HG02852 (cell line): ENCODE measurements at regions not wholly inside any gene's neighbourhood (a gene's known extent, or its start where the extent isn't known, plus 50 kb on each side); places are given as distances from the start of the nearest gene placed in this dataset.

Experiments used
- ATAC-seq: cut with Tn5 transposase; IDR thresholded peaks from one replicate; pipeline ENCODE4 v1.9.1; 2021; ENCODE audit warnings: mild to moderate bottlenecking, moderate library complexity; ENCODE audit not compliant: unreplicated experiment

DNA sequence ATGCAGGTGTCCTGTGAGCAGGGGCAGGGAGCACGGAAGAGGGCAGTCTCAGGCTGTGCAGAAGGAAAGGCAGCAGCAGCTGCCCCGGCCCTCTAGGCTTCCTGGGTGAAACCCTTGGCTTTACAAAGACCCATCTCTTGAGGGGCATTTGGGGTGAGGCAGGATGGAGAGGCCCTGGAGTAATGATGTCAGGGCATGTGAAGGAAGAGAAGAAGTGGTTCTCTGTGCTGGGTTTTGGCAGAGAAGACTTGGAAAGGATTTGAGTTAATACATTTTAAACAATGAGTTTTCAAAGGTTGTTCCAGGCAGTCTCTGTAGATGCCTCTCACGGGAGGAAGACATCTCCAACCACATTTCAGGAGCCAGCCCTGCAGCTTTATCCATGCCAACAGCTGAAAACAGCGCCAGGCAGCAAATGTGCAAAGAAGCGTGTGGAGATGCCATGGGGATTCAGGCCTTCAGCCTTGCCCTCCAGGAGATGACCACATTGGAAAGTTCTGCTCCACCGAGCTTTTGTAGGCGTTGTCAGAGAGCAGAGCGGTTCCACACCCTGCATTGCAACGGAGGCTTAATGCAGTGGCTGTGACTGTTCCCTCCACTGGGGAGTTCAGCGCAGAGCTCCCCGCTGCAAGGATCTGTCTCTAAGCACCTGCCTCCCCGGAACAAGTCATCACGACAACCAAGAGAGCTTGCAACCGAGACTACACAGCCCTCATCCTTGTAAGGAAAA is 322.8 kb downstream of the UQCRFS1 start:
- no peak for ATAC-seq

DNA sequence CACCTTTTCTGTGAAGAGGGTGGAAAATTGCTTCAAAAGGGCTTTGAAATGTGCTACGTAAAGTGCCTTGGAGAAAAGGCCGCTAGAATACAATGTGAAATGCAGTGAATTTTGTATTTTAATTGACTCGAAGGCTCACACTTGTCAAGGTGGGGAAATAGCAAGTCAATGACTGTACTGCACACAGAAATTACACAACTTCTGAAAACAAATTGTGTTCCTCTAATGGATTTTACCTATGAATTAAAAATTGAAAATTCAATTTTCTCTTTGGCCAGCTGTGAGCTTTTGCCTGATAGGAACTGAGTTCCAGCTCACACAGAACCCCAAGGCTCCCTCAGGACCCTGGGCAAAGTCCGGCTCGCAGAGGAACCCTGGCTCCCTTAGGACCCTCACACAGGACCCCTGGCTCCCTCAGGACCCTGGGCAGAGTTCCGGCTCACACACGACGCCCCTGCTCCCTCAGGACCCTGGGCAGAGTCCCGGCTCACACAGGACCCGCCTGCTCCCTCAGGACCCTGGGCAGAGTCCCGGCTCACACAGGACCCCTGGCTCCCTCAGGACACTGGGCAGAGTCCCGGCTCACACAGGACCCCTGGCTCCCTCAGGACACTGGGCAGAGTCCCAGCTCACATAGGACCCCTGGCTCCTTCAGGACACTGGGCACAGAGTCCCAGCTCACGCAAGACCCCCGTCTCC is 324.9 kb downstream of the UQCRFS1 start:
- no peak for ATAC-seq

DNA sequence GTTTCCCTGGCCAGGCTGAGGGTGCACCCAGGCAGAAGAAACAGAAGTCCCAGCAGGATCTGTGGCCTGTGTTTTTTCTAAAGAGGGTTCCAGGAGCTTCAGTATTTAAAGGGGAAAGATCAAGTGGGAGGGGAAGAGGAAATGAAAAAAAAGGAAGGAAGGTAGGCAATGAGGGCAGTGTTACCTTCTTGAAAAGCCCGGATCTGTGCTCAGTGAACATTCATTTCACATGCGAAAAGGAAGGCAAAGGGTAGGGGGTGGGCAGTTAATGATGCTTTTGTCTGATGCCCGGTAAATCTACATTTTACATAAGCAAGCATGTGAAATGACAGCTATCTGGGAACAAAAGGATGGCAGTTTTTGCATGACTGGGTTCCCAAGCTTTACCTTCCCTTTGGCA is 326.2 kb downstream of the UQCRFS1 start:
- no peak for ATAC-seq

DNA sequence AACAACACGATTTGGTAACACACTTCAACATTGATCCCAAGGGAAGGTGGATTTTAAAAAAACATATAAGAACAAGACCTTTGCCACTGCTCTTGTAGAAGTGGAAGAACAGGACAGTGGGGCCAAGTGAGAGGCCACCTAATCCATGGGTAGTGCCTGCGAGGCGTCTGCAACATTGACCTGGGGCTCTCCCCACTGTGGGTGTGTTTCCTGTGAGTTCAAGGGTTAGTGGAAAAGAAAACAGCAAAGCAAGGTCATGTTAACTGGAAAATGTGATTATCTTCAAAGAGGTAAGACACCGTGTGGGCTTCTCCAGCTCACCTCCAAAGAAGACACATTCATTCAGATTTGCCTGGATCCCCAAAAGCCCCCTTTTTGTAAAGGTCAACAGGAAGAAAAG is 327.0 kb downstream of the UQCRFS1 start:
- no peak for ATAC-seq

DNA sequence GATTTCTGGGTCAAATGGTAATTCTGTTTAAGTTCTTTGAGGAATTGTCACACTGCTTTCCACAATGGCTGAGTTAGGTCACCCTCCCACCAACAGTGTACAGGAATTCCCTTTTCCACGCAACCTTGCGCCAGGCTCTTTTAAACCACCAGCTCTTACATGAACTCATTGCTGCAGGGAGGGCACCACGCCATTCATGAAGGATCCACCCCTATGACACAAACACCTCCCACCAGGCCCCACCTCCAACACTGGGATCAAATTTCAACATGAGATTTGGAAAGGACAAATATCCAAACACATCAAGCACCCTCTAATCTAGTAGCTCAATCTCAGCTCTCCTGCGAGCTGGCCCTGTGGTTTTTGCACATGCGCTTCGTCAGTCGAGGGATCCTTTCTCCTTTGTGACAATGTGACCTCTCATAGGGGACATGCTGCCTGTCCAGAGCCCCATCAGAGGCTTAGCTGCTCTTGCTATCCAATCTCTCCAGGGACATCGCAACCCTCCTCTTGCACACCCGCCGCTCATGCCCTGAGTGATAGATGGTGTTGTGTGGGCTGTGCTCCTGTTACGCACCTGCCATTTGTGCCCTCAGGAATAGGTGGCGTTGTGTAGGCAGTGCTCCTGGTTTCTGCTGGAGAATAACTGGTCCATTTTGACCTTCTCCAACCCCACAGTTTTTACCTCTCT is 328.0 kb downstream of the UQCRFS1 start:
- ATAC-seq = no peak

DNA sequence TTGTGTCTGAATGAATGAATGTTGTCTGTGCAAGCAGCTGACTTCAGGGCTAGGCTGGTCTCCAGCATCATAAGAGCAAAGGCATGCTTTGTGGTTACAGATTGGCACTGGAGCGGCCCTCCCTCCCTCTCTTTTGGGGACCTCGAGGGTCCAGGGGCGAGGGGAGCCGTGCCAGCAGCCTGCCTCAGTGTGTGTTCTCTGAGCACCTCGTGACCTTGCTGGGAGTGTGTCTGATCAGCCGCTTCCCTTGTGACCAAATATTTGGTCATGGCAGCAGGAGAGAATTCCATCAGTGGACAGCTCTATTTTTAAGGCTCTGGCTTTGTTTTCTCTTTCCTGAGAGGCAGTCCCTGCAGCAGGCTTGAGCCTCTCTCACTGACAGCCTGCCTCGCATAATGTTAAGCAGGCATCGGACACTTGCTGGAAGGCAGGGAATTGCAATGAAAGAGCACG is 329.7 kb downstream of the UQCRFS1 start:
- ATAC-seq = no peak

DNA sequence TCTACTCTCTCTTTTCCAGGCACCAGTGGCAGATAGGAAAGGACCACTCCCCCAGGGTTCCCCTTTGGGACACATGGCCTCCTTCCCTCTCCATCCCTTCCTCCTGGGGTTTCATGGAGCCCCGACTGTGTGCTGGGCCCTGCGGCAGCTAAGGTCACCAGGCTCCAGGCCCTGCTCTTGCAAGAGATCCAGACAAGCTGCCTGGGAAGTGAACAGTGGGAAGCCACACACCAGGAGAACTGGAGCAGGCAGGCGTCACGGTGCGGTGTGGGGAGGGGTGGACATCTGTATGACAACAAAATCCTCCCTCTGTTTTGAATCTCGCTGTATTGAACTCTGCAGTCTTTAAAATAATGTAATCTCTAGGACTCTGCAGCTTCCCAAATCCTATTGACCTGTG is 330.1 kb downstream of the UQCRFS1 start:
- ATAC-seq = no peak

DNA sequence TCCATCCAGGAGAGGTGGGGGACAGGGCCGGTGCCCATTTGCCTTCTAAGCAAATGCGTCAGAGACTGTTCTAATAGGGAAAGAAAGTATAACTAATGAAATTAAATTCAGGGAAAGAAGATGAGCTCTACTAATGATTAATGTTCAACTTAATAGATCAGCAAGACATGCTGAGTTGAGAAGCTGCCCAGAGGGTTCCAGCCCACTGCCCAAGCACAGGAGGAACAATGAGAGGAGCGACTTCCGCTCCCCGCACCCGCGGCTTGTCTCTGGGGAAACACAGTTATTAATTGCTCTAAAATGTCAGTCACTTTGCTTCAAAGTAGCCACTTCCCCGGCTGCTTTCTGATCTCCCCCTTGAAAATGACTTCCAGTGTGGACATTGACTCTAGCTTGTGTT is 331.3 kb downstream of the UQCRFS1 start:
- ATAC-seq = no peak

DNA sequence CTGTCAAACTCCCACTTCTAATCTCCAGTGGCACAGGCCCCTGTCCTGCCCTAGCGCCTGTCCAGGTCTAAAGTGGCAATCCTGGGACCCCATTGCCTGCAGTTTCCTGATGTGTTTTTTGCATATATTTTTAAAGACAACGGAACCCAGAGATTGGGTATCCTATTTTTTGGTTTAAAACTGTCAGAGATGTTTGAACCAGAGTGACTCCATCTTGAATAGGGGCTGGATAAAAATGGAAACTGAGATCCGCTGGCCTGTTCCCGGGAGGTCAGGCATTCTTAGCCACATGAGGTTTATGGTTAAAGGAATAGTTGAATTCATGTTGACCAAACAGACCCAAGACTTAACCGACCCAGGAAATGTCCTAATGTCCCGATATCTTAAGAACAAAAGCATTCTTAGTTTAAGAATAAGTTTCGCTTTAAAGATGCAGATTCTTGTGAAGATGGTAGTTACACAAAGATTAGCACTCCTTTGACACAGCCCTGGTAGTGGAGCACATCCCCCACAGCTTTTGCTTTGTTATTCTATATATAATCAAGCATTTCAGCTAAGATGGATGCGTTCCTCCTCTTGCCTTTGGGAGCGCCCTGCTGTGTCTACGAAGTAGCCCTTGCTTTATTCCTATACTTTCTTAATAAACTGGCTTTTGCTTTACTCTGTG is 332.1 kb downstream of the UQCRFS1 start:
- no peak for ATAC-seq

DNA sequence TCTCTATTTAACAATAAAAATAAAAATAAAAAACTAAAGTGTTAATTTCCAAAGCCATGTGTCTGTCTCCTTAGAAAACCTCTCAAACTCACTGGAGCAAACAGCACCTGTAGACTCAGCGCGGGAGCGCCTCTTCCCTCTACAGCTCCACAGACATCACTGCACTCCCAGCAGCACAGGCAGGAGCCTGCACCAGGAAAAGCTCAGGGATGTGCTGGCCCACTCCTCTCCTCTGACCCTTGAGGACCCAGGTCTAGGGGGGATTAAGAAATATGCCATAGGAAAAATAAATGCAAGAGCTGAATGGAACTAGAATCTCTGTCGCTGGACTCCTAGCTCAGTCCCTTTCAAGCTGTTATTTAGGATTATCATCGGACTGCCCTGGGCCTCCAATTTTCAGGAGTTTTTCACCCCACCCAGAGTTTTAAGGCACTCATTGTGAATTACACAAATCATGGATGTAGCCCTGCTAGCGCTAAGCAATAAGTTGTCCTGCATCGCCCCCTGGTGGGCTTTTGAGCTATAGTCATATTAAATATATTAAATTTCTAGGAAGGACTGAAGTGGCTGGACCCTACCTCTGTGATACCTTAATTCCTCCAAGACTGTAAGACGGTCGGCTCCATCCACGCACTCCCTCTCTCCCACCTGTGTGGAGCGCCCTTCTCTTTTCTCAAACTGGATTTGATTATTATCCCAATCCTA is 333.9 kb downstream of the UQCRFS1 start:
- ATAC-seq = no peak

DNA sequence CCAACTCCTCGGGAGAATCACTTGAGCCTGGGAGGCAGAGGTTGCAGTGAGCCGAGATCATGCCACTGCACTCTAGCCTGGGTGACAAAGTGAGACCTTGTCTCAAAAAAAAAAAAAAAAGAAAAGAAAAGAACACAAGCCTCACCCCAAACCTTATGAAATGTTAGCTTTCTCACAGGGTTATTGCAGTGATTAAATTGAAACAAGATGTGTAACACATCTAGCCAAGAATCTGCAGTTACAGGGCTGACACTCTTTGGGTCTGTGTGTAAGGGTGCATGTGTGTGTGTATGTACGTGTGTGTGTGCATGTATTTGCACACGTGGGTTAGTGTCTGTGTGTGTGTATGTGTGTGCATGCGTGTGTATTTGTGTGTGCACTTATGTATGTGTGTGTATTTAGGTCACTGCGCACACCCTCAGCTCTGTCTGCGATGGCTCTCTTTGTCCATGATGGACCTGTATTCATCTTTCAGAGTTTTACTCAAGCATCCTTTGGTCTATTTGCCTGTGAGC is 336.3 kb downstream of the UQCRFS1 start:
- ATAC-seq = no peak

DNA sequence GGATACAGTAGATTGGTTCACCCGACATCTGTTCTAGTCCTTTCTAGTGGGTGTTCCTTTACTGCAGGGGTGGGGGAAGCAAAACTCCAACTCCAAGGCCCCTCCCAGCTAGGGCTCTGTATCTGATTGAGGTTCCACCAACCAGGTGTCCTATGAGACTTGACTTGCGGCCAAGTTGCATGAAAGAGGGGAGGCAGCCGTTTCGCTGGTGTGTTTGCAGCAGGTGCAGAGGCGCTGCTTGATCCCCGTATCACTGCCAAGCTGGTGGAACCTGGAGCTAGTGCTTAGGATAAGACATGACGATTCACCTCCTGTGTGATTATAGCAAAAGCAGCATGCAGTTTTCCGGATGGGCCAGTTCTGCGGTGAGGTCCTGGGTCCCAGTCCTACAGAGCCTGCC is 338.2 kb downstream of the UQCRFS1 start:
- no peak for ATAC-seq

DNA sequence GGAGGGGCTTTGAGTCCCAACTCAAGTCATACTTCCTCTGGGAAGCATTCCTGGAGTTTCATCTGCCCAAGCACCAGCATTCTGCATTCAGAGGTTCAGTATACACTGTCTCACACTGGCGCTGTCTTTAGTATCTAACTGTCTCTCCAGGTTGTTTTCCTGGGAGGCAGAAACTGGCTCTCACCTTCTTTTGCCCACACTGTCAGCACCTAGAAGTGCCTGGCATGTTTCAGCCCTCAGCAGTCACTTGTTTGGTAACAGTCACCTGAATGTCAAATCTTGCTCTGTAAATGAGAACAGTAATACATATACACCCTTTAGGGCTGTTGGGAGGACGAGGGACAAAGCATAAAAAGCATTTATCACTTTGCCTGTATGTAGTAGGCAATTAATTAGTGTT is 339.6 kb downstream of the UQCRFS1 start:
- no peak for ATAC-seq

DNA sequence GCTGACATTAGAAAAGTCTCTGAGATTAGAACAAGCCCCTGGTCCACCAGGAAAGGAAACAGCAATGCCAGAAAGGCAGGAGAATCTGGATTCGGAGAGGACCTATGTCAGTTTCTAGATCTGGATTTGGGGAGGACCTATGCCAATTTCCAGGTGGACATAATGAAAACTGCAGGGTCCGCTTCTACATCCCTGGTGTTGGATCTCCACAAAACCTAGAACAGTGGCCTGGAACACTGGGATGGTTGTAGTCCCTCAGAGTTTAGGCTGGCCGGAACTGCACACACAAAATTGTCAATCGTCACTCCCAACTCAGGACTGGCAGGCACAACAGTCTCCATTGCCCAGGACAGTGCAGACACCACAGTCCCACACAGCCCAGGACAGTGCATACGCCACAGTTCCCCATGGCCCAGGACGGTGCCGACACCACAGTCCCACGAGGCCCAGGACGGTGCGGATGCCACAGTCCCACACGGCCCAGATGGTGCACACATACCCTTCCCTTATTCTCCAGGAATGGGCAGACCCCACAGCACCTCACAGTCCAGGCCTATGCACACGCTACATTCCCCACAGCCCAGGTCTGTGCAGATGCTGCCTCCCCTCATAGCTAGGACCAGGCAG is 341.7 kb downstream of the UQCRFS1 start:
- no peak for ATAC-seq

DNA sequence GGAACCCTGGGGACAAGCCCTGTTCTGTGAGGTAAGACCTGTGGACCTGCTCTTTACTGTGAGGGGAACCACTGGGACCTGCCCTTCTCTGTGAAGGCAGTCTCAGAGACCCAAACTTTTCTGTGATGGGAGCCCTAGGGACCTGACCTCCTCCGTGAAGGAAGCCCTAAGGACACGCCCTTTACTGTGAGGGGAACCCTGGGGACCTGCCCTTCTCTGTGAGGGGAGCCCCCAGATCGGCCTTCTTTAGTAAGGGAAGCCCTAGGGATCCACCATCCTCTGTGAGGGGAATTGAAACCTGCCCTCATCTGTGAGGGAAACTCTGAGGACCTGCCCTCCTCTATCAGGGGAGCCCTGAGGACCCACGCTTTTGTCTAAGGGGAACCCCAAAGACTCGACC is 343.5 kb downstream of the UQCRFS1 start:
- ATAC-seq = no peak

DNA sequence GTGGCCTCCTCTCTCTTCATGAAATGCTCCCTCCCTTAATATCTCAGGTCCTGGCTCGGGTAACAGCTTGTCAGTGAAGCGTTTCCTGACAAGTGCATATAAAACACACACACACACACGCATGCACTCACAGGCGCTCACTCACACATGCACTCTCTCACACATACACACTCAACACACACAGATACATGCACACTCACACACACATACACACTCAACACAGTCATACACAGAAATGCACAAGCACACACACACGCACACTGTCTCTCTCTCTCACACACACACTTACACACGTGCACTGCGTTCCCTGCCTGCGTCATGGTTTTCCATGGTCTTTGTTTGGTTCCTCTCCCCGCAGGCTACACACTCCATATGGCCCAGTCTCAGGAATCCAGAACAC is 344.1 kb downstream of the UQCRFS1 start:
- no peak for ATAC-seq

DNA sequence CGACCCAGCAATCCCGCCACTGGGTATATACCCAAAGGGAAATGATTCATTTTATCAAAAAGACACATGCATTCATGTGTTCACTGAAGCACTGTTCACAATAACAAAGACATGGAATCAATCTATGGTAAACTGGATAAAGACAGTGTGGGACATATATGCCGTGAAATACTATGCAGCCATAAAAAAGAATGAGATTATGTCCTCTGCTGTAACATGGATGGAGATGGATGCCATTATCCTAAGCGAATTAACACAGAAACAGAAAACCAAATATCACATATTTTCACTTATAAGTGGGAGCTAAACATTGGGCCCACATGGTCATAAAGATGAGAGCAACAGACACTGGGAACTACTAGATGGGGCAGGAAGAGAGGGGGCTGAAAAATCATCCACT is 345.0 kb downstream of the UQCRFS1 start:
- ATAC-seq = no peak

DNA sequence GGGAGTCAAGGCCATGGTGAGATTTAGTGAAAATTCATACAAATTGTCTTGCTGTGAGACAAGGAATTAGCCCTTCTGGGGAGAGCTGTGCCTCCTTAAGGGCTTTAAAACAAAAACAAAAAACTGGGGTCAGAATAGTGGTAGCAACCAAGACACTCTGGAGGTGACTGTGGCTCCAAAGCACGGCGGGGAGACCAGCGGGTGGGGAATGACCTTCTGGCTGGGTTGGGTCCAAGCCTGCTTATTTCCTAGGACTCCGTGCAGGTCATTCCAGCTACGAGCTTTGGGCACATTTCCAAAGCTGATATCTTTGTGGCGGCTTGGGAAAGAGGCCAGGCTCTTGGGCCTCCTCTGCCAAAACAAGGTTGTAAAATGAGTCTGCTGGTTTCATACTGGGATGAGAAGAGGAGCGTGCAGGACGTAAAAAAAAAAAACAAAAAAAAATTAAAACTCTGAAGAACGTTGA is 348.3 kb downstream of the UQCRFS1 start:
- no peak for ATAC-seq

DNA sequence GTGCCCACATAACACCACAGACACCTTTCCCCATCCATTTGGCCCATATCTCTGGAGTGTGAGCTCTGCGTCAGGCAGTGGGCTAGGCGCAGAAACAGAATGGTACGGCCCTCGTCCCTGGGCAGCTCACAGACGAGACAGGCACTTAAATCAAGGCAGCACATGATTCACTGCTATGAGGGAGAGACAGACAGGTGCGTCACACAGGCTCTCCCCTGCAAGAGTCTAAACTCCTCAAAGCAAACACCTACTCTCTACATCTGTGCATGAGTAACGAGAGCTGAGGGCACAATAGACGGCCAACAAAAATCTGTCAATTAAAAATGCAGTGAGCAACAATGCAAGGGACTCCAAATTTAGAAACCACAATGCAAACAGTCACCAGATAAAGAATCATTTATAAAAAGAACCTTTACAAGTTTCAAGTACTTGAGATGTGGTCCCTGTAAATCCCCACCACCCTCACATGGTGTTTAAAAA is 348.9 kb downstream of the UQCRFS1 start:
- no peak for ATAC-seq

DNA sequence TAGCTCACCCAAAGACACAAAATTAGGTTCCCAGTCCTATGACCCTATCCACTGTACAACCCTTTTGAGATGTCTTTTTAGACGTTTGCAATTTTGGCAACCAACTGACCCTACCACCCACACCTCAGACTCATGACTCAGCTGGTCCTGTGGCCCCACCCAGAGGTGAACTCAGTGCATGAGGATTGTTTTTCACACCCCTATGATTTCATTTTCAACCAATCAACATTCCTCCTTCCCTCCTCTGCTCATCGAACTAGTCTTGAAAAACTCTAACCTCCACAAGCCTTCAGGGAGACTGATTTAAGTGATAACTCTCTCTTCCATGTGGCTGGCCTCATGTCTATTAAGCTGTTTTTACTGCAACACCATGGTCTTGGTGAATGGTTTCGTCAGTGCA is 350.7 kb downstream of the UQCRFS1 start:
- ATAC-seq = no peak
